HEK293 (cell line): ENCODE measurements at regions not wholly inside any gene's neighbourhood (a gene's known extent, or its start where the extent isn't known, plus 50 kb on each side); places are given as distances from the start of the nearest gene placed in this dataset.

ENCODE experiments used
- CTCF ChIA-PET: fragments of 350-600 bp; formaldehyde crosslinking; extraction: SDS; loops from one replicate; lab custom pipeline; 2021; ENCODE audit warnings: antibody characterized with exemption; lab: Yijun Ruan, JAX
- POLR2A ChIA-PET: fragments of 300-600 bp; formaldehyde crosslinking; extraction: SDS; loops from one replicate; lab custom pipeline; 2020; ENCODE audit warnings: antibody characterized with exemption, inconsistent platforms; lab: Yijun Ruan, JAX
- H3K27ac ChIP-seq: fragments of 200-500 bp; sonication (Bioruptor generic); 2 replicates; pipeline ENCODE4 v1.5.1; 2014; ENCODE audit warnings: low read depth, low read length, control low read depth, inconsistent platforms; ENCODE audit errors: extremely low read depth
- H3K36me3 ChIP-seq, 2 experiments: fragments of 200-500 bp in 1 of 2; sonication (Bioruptor generic) in 1 of 2; 1 replicate in 1 of 2; 2 replicates in 1 of 2; pipeline ENCODE4 v1.5.1; 2014 to 2017; ENCODE audit warnings: inconsistent platforms in 2 of 2, low read length in 2 of 2; ENCODE audit not compliant: control insufficient read depth in 2 of 2, insufficient read depth in 1 of 2
- H3K4me1 ChIP-seq: fragments of 200-500 bp; sonication (Bioruptor generic); 2 replicates; pipeline ENCODE4 v1.5.1; 2014; ENCODE audit warnings: mild to moderate bottlenecking, low read length, inconsistent platforms; ENCODE audit not compliant: control insufficient read depth, insufficient read depth
- H3K4me3 ChIP-seq: 2 replicates; pipeline ENCODE4 v1.5.1; 2011; ENCODE audit warnings: low read depth, mild to moderate bottlenecking, control low read depth, low read length, moderate library complexity
- H3K9me3 ChIP-seq: fragments of 200-500 bp; sonication (Bioruptor generic); 2 replicates; pipeline ENCODE4 v1.5.1; 2014; ENCODE audit warnings: low read depth, low read length, inconsistent platforms; ENCODE audit not compliant: control insufficient read depth, insufficient read depth
- GLIS1 ChIP-seq: fragments of 450-650 bp; formaldehyde crosslinking; IDR thresholded peaks from 2 replicates; pipeline ENCODE4 v1.5.1; 2016; ENCODE audit warnings: missing biosample characterization, missing genetic modification characterization
- PRDM1 ChIP-seq: fragments of 450-650 bp; formaldehyde crosslinking; IDR thresholded peaks from 2 replicates; pipeline ENCODE4; 2016; ENCODE audit warnings: missing biosample characterization, missing genetic modification characterization
- SP2 ChIP-seq: fragments of 450-650 bp; formaldehyde crosslinking; IDR thresholded peaks from 2 replicates; pipeline ENCODE4 v1.5.1; 2016; ENCODE audit warnings: missing biosample characterization, missing genetic modification characterization
- WT1 ChIP-seq: fragments of 450-650 bp; formaldehyde crosslinking; IDR thresholded peaks from 2 replicates; pipeline ENCODE4 v1.5.1; 2016; ENCODE audit warnings: missing biosample characterization, missing genetic modification characterization
- YY1 ChIP-seq: fragments of 450-650 bp; formaldehyde crosslinking; IDR thresholded peaks from 2 replicates; pipeline ENCODE4 v1.5.1; 2018; ENCODE audit warnings: missing biosample characterization, missing genetic modification characterization
- ZIC2 ChIP-seq: fragments of 450-650 bp; formaldehyde crosslinking; IDR thresholded peaks from 2 replicates; pipeline ENCODE4 v1.5.1; 2016; ENCODE audit warnings: missing biosample characterization, missing genetic modification characterization
- ZNF114 ChIP-seq: fragments of 450-650 bp; formaldehyde crosslinking; IDR thresholded peaks from 2 replicates; pipeline ENCODE4 v1.5.0; 2017; ENCODE audit warnings: missing biosample characterization, missing genetic modification characterization
- ZNF169 ChIP-seq: fragments of 450-650 bp; formaldehyde crosslinking; IDR thresholded peaks from 2 replicates; pipeline ENCODE4 v1.5.1; 2016; ENCODE audit warnings: missing biosample characterization, missing genetic modification characterization
- ZNF529 ChIP-seq: fragments of 450-650 bp; formaldehyde crosslinking; IDR thresholded peaks from 2 replicates; pipeline ENCODE4 v1.5.1; 2017; ENCODE audit warnings: missing genetic modification characterization, missing biosample characterization; ENCODE audit not compliant: insufficient replicate concordance
- ZNF600 ChIP-seq: fragments of 450-650 bp; formaldehyde crosslinking; IDR thresholded peaks from 2 replicates; pipeline ENCODE4 v1.5.1; 2016; ENCODE audit warnings: missing biosample characterization, missing genetic modification characterization
- ZNF610 ChIP-seq: fragments of 450-650 bp; formaldehyde crosslinking; IDR thresholded peaks from 2 replicates; pipeline ENCODE4 v1.5.1; 2016; ENCODE audit warnings: missing biosample characterization, missing genetic modification characterization, borderline replicate concordance
- ZNF624 ChIP-seq: fragments of 450-650 bp; formaldehyde crosslinking; IDR thresholded peaks from 2 replicates; pipeline ENCODE4 v1.5.1; 2017; ENCODE audit warnings: missing biosample characterization, missing genetic modification characterization
- ZNF658 ChIP-seq: fragments of 450-650 bp; formaldehyde crosslinking; IDR thresholded peaks from 2 replicates; pipeline ENCODE4; 2016; ENCODE audit warnings: missing biosample characterization, missing genetic modification characterization
- ZNF768 ChIP-seq: fragments of 450-650 bp; formaldehyde crosslinking; IDR thresholded peaks from 2 replicates; pipeline ENCODE4 v1.5.1; 2018; ENCODE audit warnings: missing biosample characterization, mild to moderate bottlenecking, missing genetic modification characterization
- ZNF791 ChIP-seq: fragments of 450-650 bp; formaldehyde crosslinking; IDR thresholded peaks from 2 replicates; pipeline ENCODE4 v1.5.1; 2016; ENCODE audit warnings: missing biosample characterization, missing genetic modification characterization
- ZNF792 ChIP-seq: fragments of 450-650 bp; formaldehyde crosslinking; IDR thresholded peaks from 2 replicates; pipeline ENCODE4 v1.5.1; 2016; ENCODE audit warnings: missing biosample characterization, missing genetic modification characterization
- TF ChIP-seq, protein P1 (sequence below): fragments of 450-650 bp; formaldehyde crosslinking; IDR thresholded peaks from 2 replicates; pipeline ENCODE4 v1.5.1; 2016; ENCODE audit warnings: missing biosample characterization, missing genetic modification characterization
- TF ChIP-seq, protein P2 (sequence below): fragments of 450-650 bp; formaldehyde crosslinking; IDR thresholded peaks from 2 replicates; pipeline ENCODE4 v1.5.1; 2016; ENCODE audit warnings: missing biosample characterization, missing genetic modification characterization
- TF ChIP-seq, protein P3 (sequence below): fragments of 450-650 bp; formaldehyde crosslinking; IDR thresholded peaks from 2 replicates; pipeline ENCODE4; 2016; ENCODE audit warnings: missing biosample characterization, missing genetic modification characterization
- TF ChIP-seq, protein P4 (sequence below): IDR thresholded peaks from 2 replicates; pipeline ENCODE4 v1.6.1; 2011; ENCODE audit warnings: mild to moderate bottlenecking, low read depth, low read length, borderline replicate concordance

DNA sequence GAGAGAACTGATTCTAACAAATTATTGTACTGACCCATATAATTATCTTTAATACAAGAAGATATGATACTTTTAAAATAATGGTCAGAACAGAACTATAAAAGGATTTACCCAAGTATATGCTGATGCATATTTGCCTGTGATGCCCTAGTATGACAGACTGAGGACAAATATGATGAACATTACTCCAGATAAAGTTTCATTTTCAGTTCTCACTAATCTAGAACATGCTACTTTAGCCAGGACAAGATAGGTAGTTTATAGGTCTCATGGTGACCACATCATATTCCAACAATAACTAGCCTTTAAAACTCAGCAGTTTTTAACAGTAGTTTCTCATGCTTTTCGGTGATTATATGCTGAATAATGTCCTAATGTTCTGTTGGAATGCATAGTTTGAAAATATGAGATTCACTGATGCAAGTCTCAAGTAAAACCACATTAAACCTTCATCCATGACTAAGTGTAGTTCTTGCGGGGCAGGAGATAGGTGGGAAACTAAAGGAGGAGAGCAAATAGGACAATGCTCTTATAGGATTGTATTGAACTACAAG lies 295.2 kb upstream of the AGA start:
- no peak for TF ChIP-seq YY1 (tag by site-specific recombination)
- TF ChIP-seq ZNF768 (tag by site-specific recombination): no peak
- no peak for TF ChIP-seq ZNF529
- TF ChIP-seq, protein P1, sequence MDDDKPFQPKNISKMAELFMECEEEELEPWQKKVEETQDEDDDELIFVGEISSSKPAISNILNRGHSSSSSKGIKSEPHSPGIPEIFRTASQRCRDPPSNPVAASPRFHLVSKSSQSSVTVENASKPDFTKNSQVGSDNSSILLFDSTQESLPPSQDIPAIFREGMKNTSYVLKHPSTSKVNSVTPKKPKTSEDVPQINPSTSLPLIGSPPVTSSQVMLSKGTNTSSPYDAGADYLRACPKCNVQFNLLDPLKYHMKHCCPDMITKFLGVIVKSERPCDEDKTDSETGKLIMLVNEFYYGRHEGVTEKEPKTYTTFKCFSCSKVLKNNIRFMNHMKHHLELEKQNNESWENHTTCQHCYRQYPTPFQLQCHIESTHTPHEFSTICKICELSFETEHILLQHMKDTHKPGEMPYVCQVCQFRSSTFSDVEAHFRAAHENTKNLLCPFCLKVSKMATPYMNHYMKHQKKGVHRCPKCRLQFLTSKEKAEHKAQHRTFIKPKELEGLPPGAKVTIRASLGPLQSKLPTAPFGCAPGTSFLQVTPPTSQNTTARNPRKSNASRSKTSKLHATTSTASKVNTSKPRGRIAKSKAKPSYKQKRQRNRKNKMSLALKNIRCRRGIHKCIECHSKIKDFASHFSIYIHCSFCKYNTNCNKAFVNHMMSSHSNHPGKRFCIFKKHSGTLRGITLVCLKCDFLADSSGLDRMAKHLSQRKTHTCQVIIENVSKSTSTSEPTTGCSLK: no peak
- no peak for TF ChIP-seq ZNF169 (tag by site-specific recombination)
- TF ChIP-seq, protein P2, sequence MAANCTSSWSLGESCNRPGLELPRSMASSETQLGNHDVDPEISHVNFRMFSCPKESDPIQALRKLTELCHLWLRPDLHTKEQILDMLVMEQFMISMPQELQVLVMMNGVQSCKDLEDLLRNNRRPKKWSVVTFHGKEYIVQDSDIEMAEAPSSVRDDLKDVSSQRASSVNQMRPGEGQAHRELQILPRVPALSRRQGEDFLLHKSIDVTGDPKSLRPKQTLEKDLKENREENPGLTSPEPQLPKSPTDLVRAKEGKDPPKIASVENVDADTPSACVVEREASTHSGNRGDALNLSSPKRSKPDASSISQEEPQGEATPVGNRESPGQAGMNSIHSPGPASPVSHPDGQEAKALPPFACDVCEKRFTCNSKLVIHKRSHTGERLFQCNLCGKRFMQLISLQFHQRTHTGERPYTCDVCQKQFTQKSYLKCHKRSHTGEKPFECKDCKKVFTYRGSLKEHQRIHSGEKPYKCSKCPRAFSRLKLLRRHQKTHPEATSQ: no peak
- no peak for TF ChIP-seq PRDM1 (tag by site-specific recombination)
- TF ChIP-seq, protein P3, sequence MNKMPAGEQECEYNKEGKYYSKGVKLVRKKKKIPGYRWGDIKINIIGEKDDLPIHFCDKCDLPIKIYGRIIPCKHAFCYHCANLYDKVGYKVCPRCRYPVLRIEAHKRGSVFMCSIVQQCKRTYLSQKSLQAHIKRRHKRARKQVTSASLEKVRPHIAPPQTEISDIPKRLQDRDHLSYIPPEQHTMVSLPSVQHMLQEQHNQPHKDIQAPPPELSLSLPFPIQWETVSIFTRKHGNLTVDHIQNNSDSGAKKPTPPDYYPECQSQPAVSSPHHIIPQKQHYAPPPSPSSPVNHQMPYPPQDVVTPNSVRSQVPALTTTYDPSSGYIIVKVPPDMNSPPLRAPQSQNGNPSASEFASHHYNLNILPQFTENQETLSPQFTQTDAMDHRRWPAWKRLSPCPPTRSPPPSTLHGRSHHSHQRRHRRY (tag by site-specific recombination): no peak
- no peak for TF ChIP-seq ZNF114 (tag by site-specific recombination)
- TF ChIP-seq SP2: no peak
- TF ChIP-seq ZNF792: no peak
- no peak for TF ChIP-seq ZNF610 (tag by site-specific recombination)
- no peak for TF ChIP-seq ZNF658 (tag by site-specific recombination)
- TF ChIP-seq WT1 (tag by site-specific recombination): no peak
- no peak for TF ChIP-seq ZNF791 (tag by site-specific recombination)
- no peak for TF ChIP-seq GLIS1 (tag by site-specific recombination)
- TF ChIP-seq, protein P4, sequence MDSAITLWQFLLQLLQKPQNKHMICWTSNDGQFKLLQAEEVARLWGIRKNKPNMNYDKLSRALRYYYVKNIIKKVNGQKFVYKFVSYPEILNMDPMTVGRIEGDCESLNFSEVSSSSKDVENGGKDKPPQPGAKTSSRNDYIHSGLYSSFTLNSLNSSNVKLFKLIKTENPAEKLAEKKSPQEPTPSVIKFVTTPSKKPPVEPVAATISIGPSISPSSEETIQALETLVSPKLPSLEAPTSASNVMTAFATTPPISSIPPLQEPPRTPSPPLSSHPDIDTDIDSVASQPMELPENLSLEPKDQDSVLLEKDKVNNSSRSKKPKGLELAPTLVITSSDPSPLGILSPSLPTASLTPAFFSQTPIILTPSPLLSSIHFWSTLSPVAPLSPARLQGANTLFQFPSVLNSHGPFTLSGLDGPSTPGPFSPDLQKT: no peak
- no peak for TF ChIP-seq ZIC2
- TF ChIP-seq ZNF624 (tag by site-specific recombination): no peak
- TF ChIP-seq ZNF600 (tag by site-specific recombination): no peak
- H3K36me3 ChIP-seq: no peaks in the 10 kb centered on the region
- POLR2A ChIA-PET: no interaction called here

DNA sequence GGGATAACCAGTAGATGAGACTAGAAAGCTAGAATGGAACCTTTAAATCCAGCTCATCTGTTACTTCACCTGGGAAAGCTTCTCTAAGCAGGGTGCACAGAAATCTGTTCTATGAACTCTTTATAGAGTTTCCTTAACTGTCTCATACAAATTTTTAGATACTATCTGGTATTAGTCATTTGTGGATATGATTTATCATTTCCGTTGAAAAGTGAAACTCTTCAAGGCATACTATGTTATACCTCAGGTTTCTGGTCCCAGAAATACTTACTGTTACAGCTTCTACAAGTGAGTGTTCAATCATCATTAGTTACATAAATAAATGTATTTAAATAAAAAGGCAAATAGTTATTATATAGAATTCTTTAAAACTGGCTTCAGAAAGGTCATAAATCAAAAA lies 298.3 kb upstream of the AGA start:
- POLR2A ChIA-PET: no interaction called here
- CTCF ChIA-PET: no interaction called here
- Histone ChIP-seq H3K4me1 (no peaks in the 10 kb centered on the region), H3K27ac (no peak overlapping the region), H3K9me3 (no peaks in the 10 kb centered on the region), H3K4me3 (no peak overlapping the region), H3K36me3 (no peaks in the 10 kb centered on the region)
- TF ChIP-seq ZNF791 (tag by site-specific recombination): no peak

More for the DNA sequence above, 295.2 kb upstream of the AGA start:
- H3K4me1 ChIP-seq: no peaks in the 10 kb centered on the region
- no peaks in the 10 kb centered on the region for H3K9me3 ChIP-seq
- CTCF ChIA-PET: no interaction called here
- no peak overlapping the region for H3K4me3 ChIP-seq
- no peak overlapping the region for H3K27ac ChIP-seq
